Stimulated activated CD8-positive, alpha-beta memory T cell treated with anti-CD3 and anti-CD28 coated beads, Interleukin-2, amount 100 ng/mL, for 1 hour (primary cell): ENCODE measurements at regions not wholly inside any gene's neighbourhood (a gene's known extent, or its start where the extent isn't known, plus 50 kb on each side); places are given as distances from the start of the nearest gene placed in this dataset.

ENCODE experiments used
- DNase-seq, 2 donors: peaks; one replicate each; pipeline ENCODE4 v3.0.0-alpha.2; 2020; ENCODE audit warnings: low read depth in 2 of 2

DNA sequence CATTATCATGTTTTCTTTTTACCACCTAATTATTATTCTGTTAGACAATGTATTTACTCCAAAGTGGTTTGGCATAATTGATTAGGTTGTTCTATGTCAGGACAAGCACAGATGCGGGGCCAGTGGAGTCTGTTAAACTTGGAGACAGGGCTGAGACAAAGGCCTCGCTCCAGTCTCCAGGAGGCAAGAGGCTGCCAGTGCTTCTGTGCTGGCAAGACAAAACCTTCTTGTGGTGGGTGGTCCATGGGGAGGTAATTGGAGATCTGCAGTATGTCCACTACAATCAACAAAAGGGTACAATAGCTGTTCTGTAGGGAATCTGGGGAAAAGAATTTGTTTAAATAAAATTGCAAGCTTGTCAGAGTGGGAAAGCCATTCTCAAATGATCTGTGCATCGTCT lies 677.2 kb upstream of the SLC35B3 start:
- DNase-seq = no peak

- DNase-seq = no peak
Observed at GRCh38 chr6:9103876-9104521, 668.7 kb upstream of the SLC35B3 start.

GRCh38 chr6:9101920-9102319 lies 666.6 kb upstream of the SLC35B3 start:
- DNase-seq = no peak

DNA sequence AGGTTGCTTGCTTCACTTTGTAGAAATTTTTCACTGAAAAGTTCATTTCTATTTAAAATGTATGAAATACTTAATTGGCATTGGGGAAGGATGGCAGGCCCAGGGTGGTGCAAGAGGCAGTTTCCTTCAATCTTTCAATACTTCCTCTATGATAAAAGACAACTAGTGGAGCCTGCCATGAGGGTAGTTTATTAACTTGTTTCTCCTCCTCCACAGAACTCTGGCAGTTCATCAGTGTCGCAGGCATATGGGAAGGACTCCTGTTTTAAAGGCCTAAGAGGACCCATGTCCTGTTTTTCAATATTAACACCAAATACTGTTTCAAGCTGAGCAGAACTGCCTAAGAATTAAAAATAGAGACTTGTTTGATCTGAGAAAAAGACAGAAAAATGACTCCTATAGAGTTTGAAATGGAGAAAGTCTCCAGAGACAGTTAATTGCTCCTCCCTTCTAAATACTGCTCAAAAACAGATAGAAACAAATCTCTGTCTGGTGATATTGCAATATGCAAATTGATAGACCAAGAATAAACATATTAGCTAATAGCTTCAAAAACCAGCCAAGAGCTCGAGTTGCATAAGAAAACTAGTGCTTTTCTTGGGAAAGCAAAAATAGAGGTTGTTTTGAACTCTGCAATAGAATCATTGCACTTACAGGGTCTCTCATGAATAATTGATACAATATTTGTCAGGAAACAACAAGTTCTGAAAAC lies 665.7 kb upstream of the SLC35B3 start:
- DNase-seq = no peak

DNA sequence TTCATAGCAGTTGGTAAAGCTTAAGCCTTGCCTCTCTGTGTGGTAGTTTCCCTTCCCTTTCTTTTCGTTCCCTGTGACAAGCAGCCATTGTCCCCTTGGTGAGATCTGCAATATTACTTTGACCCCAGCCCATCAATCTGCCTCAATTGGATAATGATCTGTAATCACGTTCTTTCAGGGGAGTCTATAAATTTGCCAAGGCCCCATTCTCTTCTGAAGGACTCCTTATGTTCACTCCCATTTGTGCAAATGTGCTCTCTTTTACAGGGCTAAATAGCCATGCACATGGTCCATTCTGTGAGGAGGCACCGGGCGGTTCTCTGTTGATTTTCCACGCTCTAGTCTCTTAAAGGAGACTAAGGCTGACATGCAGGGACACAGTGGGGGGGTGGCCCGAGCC lies 660.4 kb upstream of the SLC35B3 start:
- DNase-seq = no peak

- DNase-seq = no peak
Observed at GRCh38 chr6:9095137-9095536, 659.8 kb upstream of the SLC35B3 start.

GRCh38 chr6:9089724-9090123 lies 654.4 kb upstream of the SLC35B3 start:
- no peak for DNase-seq

GRCh38 chr6:9087470-9087869 lies 652.1 kb upstream of the SLC35B3 start:
- DNase-seq = no peak

DNA sequence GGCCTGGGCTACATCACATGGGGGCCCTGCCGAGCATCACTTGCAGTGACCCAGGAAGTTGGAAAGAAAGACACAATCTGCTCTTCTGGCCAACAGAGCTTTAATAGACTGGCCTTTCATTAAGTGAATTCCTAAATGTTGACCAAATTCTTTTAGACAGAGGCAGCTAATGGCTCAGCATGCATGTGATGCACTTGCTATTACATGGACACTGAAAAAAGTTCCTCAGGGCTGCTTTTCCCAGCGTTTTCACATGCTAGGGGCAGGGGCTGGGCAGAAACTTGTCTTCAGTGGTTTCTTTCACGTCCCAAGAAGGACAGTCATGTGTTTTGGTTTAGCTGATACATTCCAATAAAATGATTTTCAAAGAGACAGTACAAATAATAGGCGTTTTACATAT lies 651.0 kb upstream of the SLC35B3 start:
- no peak for DNase-seq

GRCh38 chr6:9085709-9086070 lies 650.3 kb upstream of the SLC35B3 start:
- no peak for DNase-seq

GRCh38 chr6:9085054-9085708 lies 649.8 kb upstream of the SLC35B3 start:
- no peak for DNase-seq

DNA sequence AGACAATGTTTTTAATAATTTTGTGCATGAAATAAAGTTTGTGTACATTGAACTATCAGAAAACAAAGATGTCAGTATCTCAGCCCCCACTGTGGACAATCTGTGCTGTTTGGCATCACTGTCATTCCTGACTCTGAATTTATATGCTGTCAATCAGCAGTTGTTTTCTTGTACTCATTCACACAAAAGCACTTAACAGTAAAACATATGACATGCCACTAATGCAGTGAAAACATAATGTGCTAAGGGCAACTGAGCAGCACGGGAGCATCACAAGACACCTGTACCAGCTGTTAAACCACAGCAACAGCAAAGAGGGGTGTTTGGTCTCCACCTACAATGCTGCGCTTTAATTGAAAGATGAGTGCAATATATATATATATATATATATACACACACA lies 647.8 kb upstream of the SLC35B3 start:
- no peak for DNase-seq

- DNase-seq = no peak
Observed at GRCh38 chr6:9066726-9067125, 631.4 kb upstream of the SLC35B3 start.

DNA sequence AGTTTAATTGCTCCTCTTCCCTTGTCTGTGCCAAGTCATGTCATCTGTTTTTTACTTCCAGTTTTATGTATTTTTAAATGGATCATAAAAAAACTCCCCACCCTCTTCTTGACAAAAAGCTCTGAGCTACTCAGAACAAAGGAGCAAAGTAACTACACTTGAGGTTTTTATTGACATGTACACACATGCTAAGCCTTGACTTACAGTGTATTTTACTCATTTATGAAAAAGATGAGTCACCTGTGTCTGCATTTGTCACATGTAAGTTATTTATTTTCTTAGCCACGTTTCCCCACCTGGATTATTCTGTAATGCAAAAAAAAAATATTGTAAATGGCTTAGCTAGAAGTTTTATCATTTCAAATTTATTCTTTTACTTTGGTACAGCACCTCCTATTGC lies 628.8 kb upstream of the SLC35B3 start:
- DNase-seq = no peak

GRCh38 chr6:9062596-9062995 lies 627.3 kb upstream of the SLC35B3 start:
- no peak for DNase-seq

DNA sequence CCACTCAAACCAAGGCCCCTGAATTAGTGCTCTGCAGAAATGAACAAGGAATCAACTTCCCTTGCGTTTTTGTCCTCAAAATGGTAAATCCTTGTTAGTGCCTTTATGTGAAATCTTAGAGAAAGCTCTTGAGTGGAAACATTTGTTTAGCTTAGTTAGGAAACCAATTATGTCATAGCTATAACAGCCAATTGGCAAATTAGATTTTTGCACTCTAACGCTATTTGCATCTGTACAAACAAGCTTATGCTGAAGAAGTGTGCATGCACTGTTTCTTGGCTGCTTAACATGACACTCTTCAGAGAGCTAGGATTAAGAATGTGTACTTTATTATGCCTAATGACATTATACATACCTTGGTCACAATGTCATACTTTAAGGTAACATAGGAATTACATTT lies 622.6 kb upstream of the SLC35B3 start:
- no peak for DNase-seq

DNA sequence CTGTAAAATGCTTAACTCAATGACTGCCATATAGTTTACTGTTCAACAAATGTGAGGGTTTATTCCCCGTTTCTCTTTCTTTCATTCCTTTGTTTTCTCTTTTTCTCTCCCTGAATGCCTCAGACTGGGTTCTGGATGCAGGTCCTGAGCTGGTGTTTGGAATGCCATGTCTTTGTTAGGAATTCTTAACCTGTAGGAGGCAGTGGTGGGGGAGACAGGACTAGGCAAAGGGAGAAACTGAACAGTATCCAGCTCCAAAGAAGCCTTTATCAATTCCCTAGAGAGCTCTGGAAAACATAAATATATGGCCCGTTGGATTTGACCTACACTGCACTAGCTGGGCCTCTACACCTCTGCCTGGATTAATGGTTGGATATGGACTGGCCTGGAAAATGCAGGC lies 621.2 kb upstream of the SLC35B3 start:
- DNase-seq = no peak

DNA sequence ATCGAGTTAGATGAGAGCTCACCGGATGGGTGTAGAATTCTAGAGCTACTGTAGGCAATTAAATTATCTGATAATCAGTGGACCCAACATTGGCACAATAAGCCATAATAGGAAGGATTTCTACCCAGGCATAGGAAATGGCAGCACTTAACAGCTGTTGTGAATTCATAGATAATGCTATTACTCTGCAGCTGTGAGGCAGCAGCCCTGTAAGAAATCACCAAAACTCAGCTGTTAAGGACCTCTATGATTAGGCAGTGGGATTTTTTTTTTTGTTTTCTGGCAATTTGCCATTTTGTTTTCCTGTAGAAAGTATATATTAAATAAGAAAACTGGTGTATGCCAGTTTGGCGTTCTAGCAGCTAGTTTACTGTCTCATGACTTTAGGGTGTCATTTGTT lies 609.1 kb upstream of the SLC35B3 start:
- no peak for DNase-seq

GRCh38 chr6:9040718-9041117 lies 605.4 kb upstream of the SLC35B3 start:
- DNase-seq = no peak

DNA sequence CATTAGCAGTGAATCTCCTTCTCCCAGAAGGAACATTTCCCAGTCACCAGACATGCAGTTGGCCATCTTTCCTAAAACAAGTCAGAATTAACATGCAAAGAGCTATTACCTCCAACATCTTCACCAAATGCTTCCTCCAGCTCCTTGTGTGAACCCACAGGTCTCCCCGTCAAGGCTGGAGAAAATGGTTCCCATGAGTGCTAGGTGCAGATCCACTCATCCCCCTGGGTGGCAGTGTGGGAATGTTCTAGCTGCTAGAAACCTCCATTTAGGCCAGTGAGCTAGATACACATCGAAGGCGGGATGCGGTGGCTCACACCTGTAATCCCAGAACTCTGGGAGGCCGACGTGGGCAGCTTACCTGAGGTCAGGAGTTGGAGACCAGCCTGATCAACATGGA lies 603.9 kb upstream of the SLC35B3 start:
- DNase-seq = no peak

GRCh38 chr6:9028086-9028485 lies 592.7 kb upstream of the SLC35B3 start:
- no peak for DNase-seq

DNA sequence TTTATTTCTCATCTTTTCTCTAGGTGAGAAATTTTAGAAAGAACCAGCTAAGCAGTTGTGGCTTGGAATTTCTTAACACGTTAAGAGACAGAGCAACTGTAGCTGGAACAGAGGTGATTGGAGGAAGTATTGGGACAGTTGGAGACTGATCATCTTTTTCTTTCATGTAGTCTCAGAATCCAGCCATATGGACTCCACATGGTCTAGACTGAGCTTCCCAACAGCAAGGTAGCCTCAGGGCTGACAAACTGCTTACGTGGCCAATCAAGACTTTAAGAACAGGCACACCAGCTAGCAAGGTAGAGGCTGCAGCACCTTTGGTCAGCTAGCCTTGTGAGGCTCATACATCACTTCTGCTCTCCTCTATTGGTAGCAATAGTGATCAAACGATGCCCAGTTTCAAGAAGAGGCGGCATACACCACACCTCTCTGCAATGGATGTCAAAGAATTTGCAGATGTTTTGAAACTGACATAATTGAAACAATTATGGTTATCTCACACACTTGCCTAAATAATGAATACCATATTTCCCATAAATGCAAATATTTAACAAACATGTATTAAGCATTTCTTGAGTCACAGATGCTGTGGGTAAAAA lies 590.5 kb upstream of the SLC35B3 start:
- DNase-seq = no peak

DNA sequence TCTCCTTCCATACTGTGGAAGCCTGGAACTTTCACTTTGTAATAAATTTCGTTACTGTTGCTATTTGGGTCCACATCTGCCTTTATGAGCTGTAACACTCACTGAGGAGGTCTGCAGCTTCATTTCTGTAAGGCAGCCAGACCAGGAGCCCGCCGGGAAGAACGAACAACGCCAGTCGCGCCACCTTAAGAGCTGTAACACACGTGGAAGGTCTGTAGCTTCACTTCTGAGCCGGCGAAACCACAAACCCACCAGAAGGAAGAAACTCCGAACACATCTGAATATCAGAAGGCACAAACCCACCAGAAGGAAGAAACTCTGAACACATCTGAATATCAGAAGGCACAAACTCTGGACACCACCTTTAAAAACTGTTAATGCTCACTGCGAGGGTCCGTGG lies 589.9 kb upstream of the SLC35B3 start:
- no peak for DNase-seq
